HEK293 (cell line): ENCODE measurements at regions not wholly inside any gene's neighbourhood (a gene's known extent, or its start where the extent isn't known, plus 50 kb on each side); places are given as distances from the start of the nearest gene placed in this dataset.

ENCODE experiments used
- CTCF ChIA-PET: fragments of 350-600 bp; formaldehyde crosslinking; extraction: SDS; loops from one replicate; lab custom pipeline; 2021; ENCODE audit warnings: antibody characterized with exemption; lab: Yijun Ruan, JAX
- POLR2A ChIA-PET: fragments of 300-600 bp; formaldehyde crosslinking; extraction: SDS; loops from one replicate; lab custom pipeline; 2020; ENCODE audit warnings: antibody characterized with exemption, inconsistent platforms; lab: Yijun Ruan, JAX
- H3K27ac ChIP-seq: fragments of 200-500 bp; sonication (Bioruptor generic); 2 replicates; pipeline ENCODE4 v1.5.1; 2014; ENCODE audit warnings: low read depth, low read length, control low read depth, inconsistent platforms; ENCODE audit errors: extremely low read depth
- H3K36me3 ChIP-seq, 2 experiments: fragments of 200-500 bp in 1 of 2; sonication (Bioruptor generic) in 1 of 2; 1 replicate in 1 of 2; 2 replicates in 1 of 2; pipeline ENCODE4 v1.5.1; 2014 to 2017; ENCODE audit warnings: inconsistent platforms in 2 of 2, low read length in 2 of 2; ENCODE audit not compliant: control insufficient read depth in 2 of 2, insufficient read depth in 1 of 2
- H3K4me1 ChIP-seq: fragments of 200-500 bp; sonication (Bioruptor generic); 2 replicates; pipeline ENCODE4 v1.5.1; 2014; ENCODE audit warnings: mild to moderate bottlenecking, low read length, inconsistent platforms; ENCODE audit not compliant: control insufficient read depth, insufficient read depth
- H3K4me3 ChIP-seq: 2 replicates; pipeline ENCODE4 v1.5.1; 2011; ENCODE audit warnings: low read depth, mild to moderate bottlenecking, control low read depth, low read length, moderate library complexity
- H3K9me3 ChIP-seq: fragments of 200-500 bp; sonication (Bioruptor generic); 2 replicates; pipeline ENCODE4 v1.5.1; 2014; ENCODE audit warnings: low read depth, low read length, inconsistent platforms; ENCODE audit not compliant: control insufficient read depth, insufficient read depth
- EGR2 ChIP-seq: fragments of 450-650 bp; formaldehyde crosslinking; IDR thresholded peaks from 2 replicates; pipeline ENCODE4 v1.5.1; 2016; ENCODE audit warnings: low read depth, missing biosample characterization, missing genetic modification characterization
- GFI1B ChIP-seq: fragments of 450-650 bp; formaldehyde crosslinking; IDR thresholded peaks from 2 replicates; pipeline ENCODE4 v1.5.1; 2016; ENCODE audit warnings: missing biosample characterization, missing genetic modification characterization
- GLIS2 ChIP-seq: fragments of 450-650 bp; formaldehyde crosslinking; IDR thresholded peaks from 2 replicates; pipeline ENCODE4 v1.5.1; 2016; ENCODE audit warnings: missing biosample characterization, missing genetic modification characterization
- HIC1 ChIP-seq: fragments of 450-650 bp; formaldehyde crosslinking; IDR thresholded peaks from 2 replicates; pipeline ENCODE4 v1.5.1; 2016; ENCODE audit warnings: missing biosample characterization, missing genetic modification characterization
- KLF16 ChIP-seq: fragments of 450-650 bp; formaldehyde crosslinking; IDR thresholded peaks from 2 replicates; pipeline ENCODE4 v1.5.1; 2017; ENCODE audit warnings: missing biosample characterization, missing genetic modification characterization
- PRDM6 ChIP-seq: fragments of 450-650 bp; formaldehyde crosslinking; IDR thresholded peaks from 2 replicates; pipeline ENCODE4 v1.5.1; 2017; ENCODE audit warnings: missing biosample characterization, missing genetic modification characterization
- REPIN1 ChIP-seq: fragments of 450-650 bp; formaldehyde crosslinking; IDR thresholded peaks from 2 replicates; pipeline ENCODE4 v1.5.1; 2017; ENCODE audit warnings: missing biosample characterization, missing genetic modification characterization, low read depth
- ZBTB1 ChIP-seq: fragments of 450-650 bp; formaldehyde crosslinking; IDR thresholded peaks from 2 replicates; pipeline ENCODE4 v1.5.1; 2016; ENCODE audit warnings: missing biosample characterization, missing genetic modification characterization
- ZNF114 ChIP-seq: fragments of 450-650 bp; formaldehyde crosslinking; IDR thresholded peaks from 2 replicates; pipeline ENCODE4 v1.5.0; 2017; ENCODE audit warnings: missing biosample characterization, missing genetic modification characterization
- ZNF239 ChIP-seq: fragments of 450-650 bp; formaldehyde crosslinking; IDR thresholded peaks from 2 replicates; pipeline ENCODE4 v1.5.1; 2016; ENCODE audit warnings: missing biosample characterization, missing genetic modification characterization
- ZNF248 ChIP-seq: fragments of 450-650 bp; formaldehyde crosslinking; IDR thresholded peaks from 2 replicates; pipeline ENCODE4 v1.5.1; 2017; ENCODE audit warnings: missing biosample characterization, missing genetic modification characterization
- ZNF26 ChIP-seq: fragments of 450-650 bp; formaldehyde crosslinking; IDR thresholded peaks from 2 replicates; pipeline ENCODE4 v1.5.1; 2016; ENCODE audit warnings: missing biosample characterization, missing genetic modification characterization
- ZNF335 ChIP-seq: fragments of 450-650 bp; formaldehyde crosslinking; conservative IDR thresholded peaks from 2 replicates; pipeline ENCODE4 v1.5.1; 2016; ENCODE audit warnings: missing biosample characterization, missing genetic modification characterization
- ZNF362 ChIP-seq: fragments of 450-650 bp; formaldehyde crosslinking; IDR thresholded peaks from 2 replicates; pipeline ENCODE4 v1.5.1; 2016; ENCODE audit warnings: missing biosample characterization, missing genetic modification characterization
- ZNF391 ChIP-seq: fragments of 450-650 bp; formaldehyde crosslinking; IDR thresholded peaks from 2 replicates; pipeline ENCODE4 v1.5.1; 2016; ENCODE audit warnings: low read depth, missing biosample characterization, missing genetic modification characterization, borderline replicate concordance
- ZNF416 ChIP-seq: fragments of 450-650 bp; formaldehyde crosslinking; IDR thresholded peaks from 2 replicates; pipeline ENCODE4 v1.5.1; 2016; ENCODE audit warnings: missing biosample characterization, missing genetic modification characterization
- ZNF529 ChIP-seq: fragments of 450-650 bp; formaldehyde crosslinking; IDR thresholded peaks from 2 replicates; pipeline ENCODE4 v1.5.1; 2017; ENCODE audit warnings: missing genetic modification characterization, missing biosample characterization; ENCODE audit not compliant: insufficient replicate concordance
- ZNF530 ChIP-seq: fragments of 450-650 bp; formaldehyde crosslinking; IDR thresholded peaks from 2 replicates; pipeline ENCODE4 v1.5.1; 2016; ENCODE audit warnings: low read depth, missing biosample characterization, missing genetic modification characterization
- ZNF561 ChIP-seq: fragments of 450-650 bp; IDR thresholded peaks from 2 replicates; pipeline ENCODE4 v1.5.1; 2018; ENCODE audit warnings: missing biosample characterization, missing genetic modification characterization, borderline replicate concordance
- ZNF571 ChIP-seq: fragments of 450-650 bp; formaldehyde crosslinking; IDR thresholded peaks from 2 replicates; pipeline ENCODE4 v1.5.0; 2017; ENCODE audit warnings: missing biosample characterization, missing genetic modification characterization
- ZNF585B ChIP-seq: fragments of 450-650 bp; formaldehyde crosslinking; IDR thresholded peaks from 2 replicates; pipeline ENCODE4 v1.5.1; 2016; ENCODE audit warnings: missing biosample characterization, missing genetic modification characterization
- ZNF596 ChIP-seq: fragments of 450-650 bp; IDR thresholded peaks from 2 replicates; pipeline ENCODE4 v1.5.0; 2018; ENCODE audit warnings: missing biosample characterization, mild to moderate bottlenecking, missing genetic modification characterization, moderate library complexity
- ZNF610 ChIP-seq: fragments of 450-650 bp; formaldehyde crosslinking; IDR thresholded peaks from 2 replicates; pipeline ENCODE4 v1.5.1; 2016; ENCODE audit warnings: missing biosample characterization, missing genetic modification characterization, borderline replicate concordance
- ZNF626 ChIP-seq: fragments of 450-650 bp; sonication (Bioruptor Pico); formaldehyde crosslinking; IDR thresholded peaks from 2 replicates; pipeline ENCODE4 v1.5.1; 2018; ENCODE audit warnings: missing biosample characterization, missing genetic modification characterization, inconsistent platforms
- ZNF645 ChIP-seq: fragments of 450-650 bp; formaldehyde crosslinking; IDR thresholded peaks from 2 replicates; pipeline ENCODE4; 2016; ENCODE audit warnings: missing biosample characterization, missing genetic modification characterization
- ZNF677 ChIP-seq: fragments of 450-650 bp; IDR thresholded peaks from 2 replicates; pipeline ENCODE4 v1.5.0; 2018; ENCODE audit warnings: missing biosample characterization, mild to moderate bottlenecking, missing genetic modification characterization, moderate library complexity
- ZSCAN4 ChIP-seq: fragments of 450-650 bp; formaldehyde crosslinking; IDR thresholded peaks from 2 replicates; pipeline ENCODE4 v1.5.1; 2017; ENCODE audit warnings: missing biosample characterization, missing genetic modification characterization

GRCh38 chr2:61704364-61704763 is 149.5 kb downstream of the FAM161A start (continued):
- TF ChIP-seq ZNF362 (tag by site-specific recombination) (0 out of 2 replicates have a peak, but pooled peaks have one; percentile 5), ZBTB1 (tag by site-specific recombination) (no peak), ZNF596 (tag by site-specific recombination) (no peak), KLF16 (tag by site-specific recombination) (no peak), ZSCAN4 (no peak), ZNF561 (tag by site-specific recombination) (no peak), ZNF416 (tag by site-specific recombination) (no peak)

GRCh38 chr2:61702088-61702467 is 151.8 kb downstream of the FAM161A start:
- ChIA-PET POLR2A (no interaction called here), CTCF (no interaction called here)
- Histone ChIP-seq H3K4me3 (no peak overlapping the region), H3K9me3 (no peaks in the 10 kb centered on the region), H3K27ac (no peak overlapping the region), H3K36me3 (no peaks in the 10 kb centered on the region), H3K4me1 (no peaks in the 10 kb centered on the region)
- TF ChIP-seq HIC1 (tag by site-specific recombination) (no peak), ZNF645 (tag by site-specific recombination) (no peak), ZNF239 (tag by site-specific recombination) (no peak), ZNF626 (tag by site-specific recombination) (no peak), ZNF248 (tag by site-specific recombination) (no peak), ZBTB1 (tag by site-specific recombination) (no peak), ZNF571 (tag by site-specific recombination) (no peak), GLIS2 (tag by site-specific recombination) (no peak), ZNF530 (tag by site-specific recombination) (no peak), REPIN1 (no peak), ZNF529 (no peak), ZNF677 (tag by site-specific recombination) (no peak), ZNF585B (tag by site-specific recombination) (no peak), ZNF610 (tag by site-specific recombination) (no peak)

- Histone ChIP-seq H3K4me3 (no peak overlapping the region), H3K36me3 (no peaks in the 10 kb centered on the region), H3K27ac (no peak overlapping the region), H3K9me3 (no peaks in the 10 kb centered on the region), H3K4me1 (no peaks in the 10 kb centered on the region)
- CTCF ChIA-PET = no interaction called here
- POLR2A ChIA-PET = no interaction called here
- TF ChIP-seq ZNF26 (tag by site-specific recombination) (no peak), EGR2 (tag by site-specific recombination) (no peak), PRDM6 (tag by site-specific recombination) (no peak), ZNF335 (tag by site-specific recombination) (no peak), ZNF391 (tag by site-specific recombination) (no peak), ZNF596 (tag by site-specific recombination) (no peak), GFI1B (tag by site-specific recombination) (no peak), ZNF114 (tag by site-specific recombination) (no peak)
Observed at GRCh38 chr2:61700464-61700863, 153.4 kb downstream of the FAM161A start.
